ENCODE measurements at regions not wholly inside any gene's neighbourhood (a gene's known extent, or its start where the extent isn't known, plus 50 kb on each side); places are given as distances from the start of the nearest gene placed in this dataset.
A peak's percentile ranks its signal among the peaks of the same experiment; 100 is the strongest.

- no peak for TF ChIP-seq CTCF (IDR thresholded peaks at IDR 0.05; ENCODE audit: low read depth, low read length, missing control alignments)
- Histone ChIP-seq H3K4me3 (ENCODE audit: low read depth, low read length) (no peak overlapping the region), H3K27me3 (replicated peaks) (no peaks in the 10 kb centered on the region), H3K27ac (no peak overlapping the region), H3K36me3 (replicated peaks) (no peaks in the 10 kb centered on the region)
- no peak for DNase-seq
- in situ Hi-C loops (cut with HindIII; ENCODE audit: low pct_ligation_motif_present, low sequenced_read_pairs), result no loop called here
These were observed 399.8 kb upstream of the ST6GAL2 start for GRCh38 chr2:107285621-107286299.

- Histone ChIP-seq H3K27me3 (replicated peaks) (no peaks in the 10 kb centered on the region), H3K4me3 (ENCODE audit: low read depth, low read length) (no peak overlapping the region), H3K27ac (no peak overlapping the region), H3K36me3 (replicated peaks) (no peaks in the 10 kb centered on the region)
- no peak for TF ChIP-seq CTCF (IDR thresholded peaks at IDR 0.05; ENCODE audit: low read depth, low read length, missing control alignments)
- DNase-seq, result no peak
- in situ Hi-C loops (cut with HindIII; ENCODE audit: low pct_ligation_motif_present, low sequenced_read_pairs), result no loop called here
These were observed 404.1 kb upstream of the ST6GAL2 start for GRCh38 chr2:107290041-107290440.

- peak; percentile 28 for DNase-seq
- H3K36me3 ChIP-seq (replicated peaks), result no peaks in the 10 kb centered on the region
- no peak overlapping the region for H3K4me3 ChIP-seq (ENCODE audit: low read depth, low read length)
- no peaks in the 10 kb centered on the region for H3K27me3 ChIP-seq (replicated peaks)
- no peak overlapping the region for H3K27ac ChIP-seq
- in situ Hi-C loops (cut with HindIII; ENCODE audit: low pct_ligation_motif_present, low sequenced_read_pairs), result no loop called here
- no peak for TF ChIP-seq CTCF (IDR thresholded peaks at IDR 0.05; ENCODE audit: low read depth, low read length, missing control alignments)
These were observed 418.0 kb upstream of the ST6GAL2 start for GRCh38 chr2:107303964-107304363.

- no peak for DNase-seq
- in situ Hi-C loops (cut with HindIII; ENCODE audit: low pct_ligation_motif_present, low sequenced_read_pairs), result no loop called here
- Histone ChIP-seq H3K27ac (no peak overlapping the region), H3K27me3 (replicated peaks) (no peaks in the 10 kb centered on the region), H3K36me3 (replicated peaks) (no peaks in the 10 kb centered on the region), H3K4me3 (ENCODE audit: low read depth, low read length) (no peak overlapping the region)
- TF ChIP-seq CTCF (IDR thresholded peaks at IDR 0.05; ENCODE audit: low read depth, low read length, missing control alignments), result no peak
These were observed 420.0 kb upstream of the ST6GAL2 start for GRCh38 chr2:107305966-107306365.

- DNase-seq, result no peak
- Histone ChIP-seq H3K4me3 (ENCODE audit: low read depth, low read length) (no peak overlapping the region), H3K36me3 (replicated peaks) (no peaks in the 10 kb centered on the region), H3K27ac (no peak overlapping the region), H3K27me3 (replicated peaks) (no peaks in the 10 kb centered on the region)
- in situ Hi-C loops (cut with HindIII; ENCODE audit: low pct_ligation_motif_present, low sequenced_read_pairs), result no loop called here
- TF ChIP-seq CTCF (IDR thresholded peaks at IDR 0.05; ENCODE audit: low read depth, low read length, missing control alignments), result no peak
These were observed 420.9 kb upstream of the ST6GAL2 start for GRCh38 chr2:107306881-107307280.

GRCh38 chr2:107308835-107309234 lies 422.9 kb upstream of the ST6GAL2 start:
- Histone ChIP-seq H3K27ac (no peak overlapping the region), H3K27me3 (replicated peaks) (no peaks in the 10 kb centered on the region), H3K36me3 (replicated peaks) (no peaks in the 10 kb centered on the region), H3K4me3 (ENCODE audit: low read depth, low read length) (no peak overlapping the region)
- TF ChIP-seq CTCF (IDR thresholded peaks at IDR 0.05; ENCODE audit: low read depth, low read length, missing control alignments), result no peak
- in situ Hi-C loops (cut with HindIII; ENCODE audit: low pct_ligation_motif_present, low sequenced_read_pairs), result no loop called here
- DNase-seq, result no peak

Data from brain microvascular endothelial cell (primary cell).